DND-41 (cell line): ENCODE measurements at regions not wholly inside any gene's neighbourhood (a gene's known extent, or its start where the extent isn't known, plus 50 kb on each side); places are given as distances from the start of the nearest gene placed in this dataset.

Experiments
- CTCF ChIP-seq: IDR thresholded peaks from 2 replicates; pipeline ENCODE4 v1.5.1; 2012; ENCODE audit warnings: borderline replicate concordance, low read length, moderate library complexity, mild to moderate bottlenecking; ENCODE audit not compliant: poor library complexity, severe bottlenecking; ENCODE audit errors: extremely low read depth
- EZH2 ChIP-seq: IDR thresholded peaks from 3 replicates; pipeline ENCODE4 v1.6.1; 2012; ENCODE audit warnings: borderline replicate concordance, low read depth, mild to moderate bottlenecking, moderate library complexity, low read length, inconsistent platforms; ENCODE audit not compliant: severe bottlenecking

- TF ChIP-seq CTCF, result no peak
- TF ChIP-seq EZH2, result no peak
Observed at GRCh38 chrX:147069926-147070325, 255.4 kb upstream of the CXorf51A start.
